ENCODE measurements at regions not wholly inside any gene's neighbourhood (a gene's known extent, or its start where the extent isn't known, plus 50 kb on each side); places are given as distances from the start of the nearest gene placed in this dataset.

- BruUV-seq (replicated peaks) = no TSS peak
- H3K9me3 Mint-ChIP-seq (ENCODE audit: unreplicated experiment) = no peaks in the 10 kb centered on the region
- ChIA-PET POLR2A (no interaction called here), CTCF (no interaction called here)
- TF ChIP-seq, protein P1, sequence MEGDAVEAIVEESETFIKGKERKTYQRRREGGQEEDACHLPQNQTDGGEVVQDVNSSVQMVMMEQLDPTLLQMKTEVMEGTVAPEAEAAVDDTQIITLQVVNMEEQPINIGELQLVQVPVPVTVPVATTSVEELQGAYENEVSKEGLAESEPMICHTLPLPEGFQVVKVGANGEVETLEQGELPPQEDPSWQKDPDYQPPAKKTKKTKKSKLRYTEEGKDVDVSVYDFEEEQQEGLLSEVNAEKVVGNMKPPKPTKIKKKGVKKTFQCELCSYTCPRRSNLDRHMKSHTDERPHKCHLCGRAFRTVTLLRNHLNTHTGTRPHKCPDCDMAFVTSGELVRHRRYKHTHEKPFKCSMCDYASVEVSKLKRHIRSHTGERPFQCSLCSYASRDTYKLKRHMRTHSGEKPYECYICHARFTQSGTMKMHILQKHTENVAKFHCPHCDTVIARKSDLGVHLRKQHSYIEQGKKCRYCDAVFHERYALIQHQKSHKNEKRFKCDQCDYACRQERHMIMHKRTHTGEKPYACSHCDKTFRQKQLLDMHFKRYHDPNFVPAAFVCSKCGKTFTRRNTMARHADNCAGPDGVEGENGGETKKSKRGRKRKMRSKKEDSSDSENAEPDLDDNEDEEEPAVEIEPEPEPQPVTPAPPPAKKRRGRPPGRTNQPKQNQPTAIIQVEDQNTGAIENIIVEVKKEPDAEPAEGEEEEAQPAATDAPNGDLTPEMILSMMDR (IDR thresholded peaks at IDR 0.05; ENCODE audit: insufficient read depth in 1 of 2, low read depth in 1 of 2, low read length in 1 of 2, severe bottlenecking in 1 of 2, unreplicated experiment in 1 of 2) = no peak
- no peak for DNase-seq
- Histone ChIP-seq H3K9me3 (no peaks in the 10 kb centered on the region), H3K4me1 (peaks cover 13% of the 10 kb centered on the region), H3K36me3 (ENCODE audit: control insufficient read depth, insufficient read depth, low read length) (no peaks in the 10 kb centered on the region), H3K4me3 (ENCODE audit: low read depth, low read length) (no peak overlapping the region), H3K27me3 (replicated peaks; ENCODE audit: control insufficient read depth, insufficient read depth, low read length) (no peaks in the 10 kb centered on the region)
- H3K36me3 Mint-ChIP-seq (ENCODE audit: insufficient read depth, unreplicated experiment) = no peaks in the 10 kb centered on the region
- H3K4me1 Mint-ChIP-seq (ENCODE audit: low read depth, unreplicated experiment) = peaks cover 19% of the 10 kb centered on the region
- intact Hi-C loops (cut with micrococcal nuclease; ENCODE audit: unreplicated experiment) = loop anchor here (2.0 kb wide), 1 partner anchor 42 kb away; no protein-coding TSS in a partner anchor
- peak overlapping the region; percentile 3 for H3K27ac Mint-ChIP-seq (ENCODE audit: unreplicated experiment)
- no peaks in the 10 kb centered on the region for H3K27me3 Mint-ChIP-seq (ENCODE audit: insufficient read depth, unreplicated experiment)
- H3K4me3 Mint-ChIP-seq (ENCODE audit: unreplicated experiment) = no peak overlapping the region
Measured at GRCh38 chr13:106818971-106819370, 251.0 kb upstream of the ARGLU1 start.

GRCh38 chr13:106815545-106815944 is 247.6 kb upstream of the ARGLU1 start:
- CTCF ChIA-PET = no interaction called here
- peaks cover 13% of the 10 kb centered on the region for H3K4me1 ChIP-seq
- DNase-seq = no peak
- peaks cover 13% of the 10 kb centered on the region for H3K4me1 Mint-ChIP-seq (ENCODE audit: low read depth, unreplicated experiment)
- H3K4me3 Mint-ChIP-seq (ENCODE audit: unreplicated experiment) = no peak overlapping the region
- no peaks in the 10 kb centered on the region for H3K36me3 Mint-ChIP-seq (ENCODE audit: insufficient read depth, unreplicated experiment)
- no peaks in the 10 kb centered on the region for H3K27me3 Mint-ChIP-seq (ENCODE audit: insufficient read depth, unreplicated experiment)
- H3K27me3 ChIP-seq (replicated peaks; ENCODE audit: control insufficient read depth, insufficient read depth, low read length) = no peaks in the 10 kb centered on the region
- TF ChIP-seq, protein P1 (IDR thresholded peaks at IDR 0.05; ENCODE audit: insufficient read depth in 1 of 2, low read depth in 1 of 2, low read length in 1 of 2, severe bottlenecking in 1 of 2, unreplicated experiment in 1 of 2) = no peak
- H3K27ac Mint-ChIP-seq (ENCODE audit: unreplicated experiment) = no peak overlapping the region
- POLR2A ChIA-PET = no interaction called here
- H3K36me3 ChIP-seq (ENCODE audit: control insufficient read depth, insufficient read depth, low read length) = no peaks in the 10 kb centered on the region
- no peaks in the 10 kb centered on the region for H3K9me3 Mint-ChIP-seq (ENCODE audit: unreplicated experiment)
- H3K9me3 ChIP-seq = no peaks in the 10 kb centered on the region
- no TSS peak for BruUV-seq (replicated peaks)
- intact Hi-C loops (cut with micrococcal nuclease; ENCODE audit: unreplicated experiment) = no loop called here
- H3K4me3 ChIP-seq (ENCODE audit: low read depth, low read length) = no peak overlapping the region

- Histone ChIP-seq H3K9me3 (no peaks in the 10 kb centered on the region), H3K36me3 (ENCODE audit: control insufficient read depth, insufficient read depth, low read length) (no peaks in the 10 kb centered on the region), H3K27me3 (replicated peaks; ENCODE audit: control insufficient read depth, insufficient read depth, low read length) (no peaks in the 10 kb centered on the region), H3K4me3 (ENCODE audit: low read depth, low read length) (no peak overlapping the region), H3K4me1 (peaks cover 11% of the 10 kb centered on the region)
- TF ChIP-seq, protein P1 (IDR thresholded peaks at IDR 0.05; ENCODE audit: insufficient read depth in 1 of 2, low read depth in 1 of 2, low read length in 1 of 2, severe bottlenecking in 1 of 2, unreplicated experiment in 1 of 2) = no peak
- Mint-ChIP-seq H3K27me3 (ENCODE audit: insufficient read depth, unreplicated experiment) (no peaks in the 10 kb centered on the region), H3K4me3 (ENCODE audit: unreplicated experiment) (no peak overlapping the region), H3K4me1 (ENCODE audit: low read depth, unreplicated experiment) (peaks cover 8% of the 10 kb centered on the region), H3K9me3 (ENCODE audit: unreplicated experiment) (no peaks in the 10 kb centered on the region), H3K36me3 (ENCODE audit: insufficient read depth, unreplicated experiment) (no peaks in the 10 kb centered on the region), H3K27ac (ENCODE audit: unreplicated experiment) (no peak overlapping the region)
- BruUV-seq (replicated peaks) = no TSS peak
- POLR2A ChIA-PET = no interaction called here
- no peak for DNase-seq
- CTCF ChIA-PET = no interaction called here
- intact Hi-C loops (cut with micrococcal nuclease; ENCODE audit: unreplicated experiment) = no loop called here
Measured at GRCh38 chr13:106814463-106814862, 246.5 kb upstream of the ARGLU1 start.
